Renal cortical epithelial cell (primary cell): ENCODE measurements at regions not wholly inside any gene's neighbourhood (a gene's known extent, or its start where the extent isn't known, plus 50 kb on each side); places are given as distances from the start of the nearest gene placed in this dataset.
"Not testable (repeated sequence)": the region's sequence is repeated elsewhere in the genome, so short reads cannot be mapped to it uniquely, and the experiment has no call there.

Source experiments
- DNase-seq: peaks from one replicate; pipeline ENCODE4 v3.0.0-alpha.2; 2011; ENCODE audit warnings: low read depth

- DNase-seq, result not testable (repeated sequence)
Observed at GRCh38 chr16:52104993-52105392, 441.9 kb downstream of the TOX3 start.

DNA sequence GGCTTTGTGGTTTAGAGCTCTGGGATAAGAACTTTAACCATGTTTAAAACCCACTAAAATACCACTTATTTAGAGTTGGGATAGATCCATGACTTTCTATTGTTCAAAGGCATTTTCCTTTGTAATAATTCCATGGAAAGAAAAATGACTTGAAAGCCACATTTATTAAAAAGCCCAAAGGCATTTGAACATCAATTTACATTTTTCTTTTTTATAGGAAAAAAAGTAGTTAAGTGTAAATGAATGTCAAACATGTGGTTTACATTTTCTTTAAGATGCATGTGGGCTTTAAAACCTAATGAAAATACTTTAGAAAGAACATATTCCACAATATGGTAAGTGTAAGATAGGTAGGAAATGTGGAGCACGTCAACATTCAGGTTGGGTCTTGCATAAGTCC is 443.2 kb downstream of the TOX3 start:
- DNase-seq, result no peak

- DNase-seq, result no peak
Observed at GRCh38 chr16:52101246-52101645, 445.7 kb downstream of the TOX3 start.

DNA sequence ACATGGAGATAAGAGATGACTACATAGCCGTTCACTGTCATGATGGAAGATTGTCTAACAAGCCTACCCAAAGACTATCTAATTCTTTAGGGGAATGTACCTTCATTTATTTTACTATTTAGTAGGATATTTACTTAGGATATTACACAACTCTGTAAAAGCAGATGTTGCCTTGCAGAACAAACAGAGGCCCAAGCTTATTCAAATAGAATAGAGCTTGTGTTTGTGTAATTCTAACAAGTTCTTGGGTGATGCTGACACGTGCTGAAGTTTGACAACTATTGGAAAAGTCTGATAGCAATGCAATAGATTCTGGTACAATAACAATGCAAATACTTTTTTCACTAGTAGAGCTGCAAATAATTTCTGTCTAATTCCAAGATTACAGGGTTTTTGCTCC is 447.6 kb downstream of the TOX3 start:
- DNase-seq, result no peak

- no peak for DNase-seq
Observed at GRCh38 chr16:52095471-52095870, 451.5 kb downstream of the TOX3 start.

- DNase-seq, result no peak
Observed at GRCh38 chr16:52092126-52092525, 454.8 kb downstream of the TOX3 start.

DNA sequence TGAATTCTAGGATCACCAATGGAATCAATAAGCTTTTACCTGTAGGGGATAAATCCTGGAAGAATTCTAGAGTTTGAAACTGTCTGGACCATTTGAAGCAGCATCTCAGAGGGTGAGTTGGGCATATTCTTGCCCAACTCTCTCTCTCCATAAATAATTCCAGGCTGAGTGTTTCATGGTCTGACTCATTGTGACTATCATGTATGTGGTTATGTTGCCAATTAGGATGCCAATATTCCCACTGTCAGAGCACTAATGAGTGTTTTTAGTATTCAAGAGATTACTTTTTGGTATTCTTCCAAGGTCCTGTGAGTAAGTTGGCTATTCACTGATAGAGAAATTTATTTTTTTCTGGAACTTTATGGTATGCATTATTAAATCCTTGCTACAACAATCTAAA is 456.9 kb downstream of the TOX3 start:
- DNase-seq, result peak; percentile 92

GRCh38 chr16:52089476-52089875 is 457.5 kb downstream of the TOX3 start:
- DNase-seq, result no peak

GRCh38 chr16:52086901-52087300 is 460.0 kb downstream of the TOX3 start:
- DNase-seq, result no peak

GRCh38 chr16:52078716-52079655 is 468.0 kb downstream of the TOX3 start:
- DNase-seq, result peak; percentile 50

DNA sequence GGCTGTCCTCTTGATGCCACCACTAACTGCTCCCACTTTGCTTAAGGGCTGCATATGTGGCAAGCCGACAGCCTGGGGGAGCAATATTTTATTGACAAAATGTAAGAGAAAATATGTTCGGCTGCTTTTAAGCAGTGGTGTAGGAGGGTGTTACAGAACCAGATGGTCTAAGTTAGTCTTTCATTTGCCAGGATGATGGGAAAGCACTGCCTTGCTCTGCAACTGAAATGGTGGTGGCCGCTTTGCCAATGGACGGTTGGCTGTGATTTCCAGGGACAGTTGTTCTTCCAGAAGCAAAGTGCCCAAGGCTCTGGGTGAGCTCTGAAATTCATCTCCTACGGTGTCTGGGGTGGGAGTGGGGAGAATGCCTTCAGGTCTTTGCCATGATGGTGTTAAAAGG is 469.3 kb downstream of the TOX3 start:
- DNase-seq, result no peak

DNA sequence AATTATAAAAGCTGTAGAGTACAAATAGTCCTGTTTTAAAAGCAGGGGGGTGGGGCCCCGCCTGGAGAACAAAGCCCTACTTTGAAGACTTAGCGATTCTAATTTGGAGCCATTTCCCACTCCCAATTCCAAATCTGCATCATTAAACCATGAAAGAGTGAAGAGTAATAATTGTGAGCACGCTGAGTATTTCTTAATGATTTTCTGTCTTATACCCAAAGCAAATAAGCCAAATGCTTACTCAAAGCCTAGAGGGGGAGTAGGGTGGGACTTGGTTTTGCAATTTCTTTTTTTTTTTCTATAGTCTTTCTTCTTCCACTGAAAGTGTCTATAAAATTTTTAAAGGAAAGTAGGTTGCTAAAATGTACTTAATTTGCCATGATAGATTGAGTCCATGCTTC is 470.1 kb downstream of the TOX3 start:
- DNase-seq, result no peak

- no peak for DNase-seq
Observed at GRCh38 chr16:52076332-52076731, 470.6 kb downstream of the TOX3 start.

DNA sequence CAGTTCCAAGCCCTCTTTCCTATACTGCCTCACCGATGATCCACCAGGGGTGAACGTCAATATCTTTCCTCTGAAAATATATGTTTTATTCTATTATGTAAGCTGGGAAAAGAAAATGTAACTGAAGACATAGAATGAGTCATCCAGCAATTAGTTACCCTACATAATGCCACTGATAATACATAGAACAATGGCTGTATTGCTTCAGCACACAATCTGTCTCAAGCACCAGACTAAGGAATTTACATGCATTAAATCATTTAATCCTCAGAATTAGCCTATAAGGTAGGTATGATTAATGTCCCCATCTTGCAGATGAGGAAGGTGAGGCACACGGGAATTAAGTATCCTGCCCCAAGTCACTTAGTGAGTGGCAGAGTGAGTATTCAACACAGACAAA is 472.8 kb downstream of the TOX3 start:
- no peak for DNase-seq

GRCh38 chr16:52073024-52073423 is 473.9 kb downstream of the TOX3 start:
- no peak for DNase-seq

DNA sequence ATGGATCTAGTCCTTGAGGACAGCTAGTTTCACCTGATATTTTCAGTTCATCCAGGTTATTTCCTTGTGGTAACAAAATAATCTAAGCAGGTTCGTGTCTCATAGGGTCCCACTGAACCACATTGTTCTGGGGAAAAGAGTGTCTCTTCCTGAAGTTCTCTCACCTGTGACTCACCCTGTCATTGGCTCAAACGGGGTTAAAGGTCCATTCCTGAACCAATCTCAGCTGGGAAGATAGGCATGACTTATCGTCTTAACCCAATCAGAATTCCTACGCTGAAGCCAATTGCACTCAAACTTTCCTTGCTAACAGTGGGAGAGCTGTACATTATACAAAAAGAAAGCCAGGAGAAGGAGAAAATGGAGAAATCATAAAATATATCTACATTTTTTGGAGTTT is 475.8 kb downstream of the TOX3 start:
- no peak for DNase-seq

- no peak for DNase-seq
Observed at GRCh38 chr16:52070341-52071057, 476.4 kb downstream of the TOX3 start.

GRCh38 chr16:52069866-52070265 is 477.1 kb downstream of the TOX3 start:
- peak; percentile 65 for DNase-seq

GRCh38 chr16:52068447-52069074 is 478.4 kb downstream of the TOX3 start:
- peak; percentile 80 for DNase-seq

DNA sequence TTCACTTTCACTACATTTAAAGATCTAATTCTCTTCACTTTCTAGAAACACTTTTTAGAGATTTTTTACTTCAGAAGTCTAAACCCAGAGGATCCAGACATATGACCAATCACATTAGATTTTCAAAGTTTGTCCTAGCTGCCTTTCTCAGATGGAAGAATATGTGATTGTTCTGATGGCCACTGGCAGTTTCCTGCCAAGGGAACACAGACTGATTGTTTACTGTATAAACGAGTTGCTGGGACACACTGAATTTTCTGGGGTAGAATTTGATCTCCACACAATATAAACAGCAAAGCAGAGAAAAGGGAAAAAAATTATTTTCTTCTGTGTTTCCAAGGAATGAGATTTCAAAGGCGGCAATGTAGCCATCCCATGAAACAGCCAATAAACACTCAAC is 480.0 kb downstream of the TOX3 start:
- DNase-seq, result no peak

- no peak for DNase-seq
Observed at GRCh38 chr16:52056259-52056658, 490.7 kb downstream of the TOX3 start.

DNA sequence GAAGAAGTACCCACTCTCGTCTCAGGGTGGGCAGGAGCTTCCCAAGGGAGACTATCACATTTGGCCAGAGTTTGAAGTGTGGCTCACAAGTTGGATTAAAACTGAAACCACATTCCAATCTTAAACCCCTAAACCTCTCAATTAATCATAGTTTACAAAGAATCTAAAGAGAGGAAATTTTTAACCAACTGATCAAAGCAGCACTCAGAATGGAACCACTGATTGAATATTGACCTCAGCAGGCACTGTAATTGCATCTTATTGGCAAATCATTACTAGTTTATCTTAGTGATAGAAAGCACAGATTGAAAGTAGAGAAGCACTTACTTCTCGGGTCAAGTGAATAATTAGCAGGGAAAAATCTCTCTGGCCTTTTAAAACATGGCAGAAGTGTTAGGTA is 491.6 kb downstream of the TOX3 start:
- DNase-seq, result peak; percentile 55

GRCh38 chr16:52054326-52054725 is 492.6 kb downstream of the TOX3 start:
- no peak for DNase-seq
